Spleen (tissue), 7 donors: ENCODE measurements at regions not wholly inside any gene's neighbourhood (a gene's known extent, or its start where the extent isn't known, plus 50 kb on each side); places are given as distances from the start of the nearest gene placed in this dataset.

Source experiments
- POLR2A ChIP-seq, 3 donors: fragments of 450-650 bp; IDR thresholded peaks; one replicate each; pipeline ENCODE4 v1.5.1; 2017; ENCODE audit warnings: antibody characterized with exemption in 3 of 3, mild to moderate bottlenecking in 1 of 3
- TF ChIP-seq, protein P1 (sequence below), 11 experiments: fragments of 200-600 bp in 7 of 11; fragments of 450-650 bp in 4 of 11; sonication (generic) in 4 of 11; IDR thresholded peaks in 8 of 11; conservative IDR thresholded peaks in 3 of 11; 1 replicate in 7 of 11; 2 replicates in 4 of 11; pipeline versions ENCODE4 v1.4.0 to v1.8.0; 2016 to 2021; ENCODE audit warnings: antibody characterized with exemption in 11 of 11, inconsistent platforms in 4 of 11, mild to moderate bottlenecking in 1 of 11
- donor health status: DM: no; HTN: no; CAD: no; lungs with moderate emphysema.
- donor health status: DM: no; HTN: no; CAD: no.
- donor health status: DM: no; HTN: no; CAD: no.

DNA sequence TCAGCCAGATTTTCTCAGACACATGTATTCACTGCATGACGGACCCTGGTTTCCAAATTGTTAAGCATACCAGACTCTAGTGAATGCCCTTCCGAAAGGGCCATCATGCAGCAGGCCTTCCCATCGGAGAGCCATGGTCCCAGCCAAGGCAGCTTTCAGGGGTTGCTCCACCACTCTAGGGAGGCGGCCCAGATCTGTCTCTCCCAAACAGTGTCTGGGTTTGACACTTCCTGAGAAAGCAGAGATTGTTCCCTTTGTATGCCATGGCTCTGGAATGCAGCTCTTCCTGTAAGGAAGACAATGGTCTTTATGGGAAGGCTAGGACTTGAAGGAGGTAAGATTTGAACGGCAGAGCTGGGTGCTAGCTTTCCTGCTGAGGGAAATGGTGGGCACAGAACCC lies 178.8 kb upstream of the BMPER start:
- TF ChIP-seq, protein P1, sequence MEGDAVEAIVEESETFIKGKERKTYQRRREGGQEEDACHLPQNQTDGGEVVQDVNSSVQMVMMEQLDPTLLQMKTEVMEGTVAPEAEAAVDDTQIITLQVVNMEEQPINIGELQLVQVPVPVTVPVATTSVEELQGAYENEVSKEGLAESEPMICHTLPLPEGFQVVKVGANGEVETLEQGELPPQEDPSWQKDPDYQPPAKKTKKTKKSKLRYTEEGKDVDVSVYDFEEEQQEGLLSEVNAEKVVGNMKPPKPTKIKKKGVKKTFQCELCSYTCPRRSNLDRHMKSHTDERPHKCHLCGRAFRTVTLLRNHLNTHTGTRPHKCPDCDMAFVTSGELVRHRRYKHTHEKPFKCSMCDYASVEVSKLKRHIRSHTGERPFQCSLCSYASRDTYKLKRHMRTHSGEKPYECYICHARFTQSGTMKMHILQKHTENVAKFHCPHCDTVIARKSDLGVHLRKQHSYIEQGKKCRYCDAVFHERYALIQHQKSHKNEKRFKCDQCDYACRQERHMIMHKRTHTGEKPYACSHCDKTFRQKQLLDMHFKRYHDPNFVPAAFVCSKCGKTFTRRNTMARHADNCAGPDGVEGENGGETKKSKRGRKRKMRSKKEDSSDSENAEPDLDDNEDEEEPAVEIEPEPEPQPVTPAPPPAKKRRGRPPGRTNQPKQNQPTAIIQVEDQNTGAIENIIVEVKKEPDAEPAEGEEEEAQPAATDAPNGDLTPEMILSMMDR (IDR thresholded peaks at IDR 0.05 in 8 of 11, conservative IDR thresholded peaks at IDR 0.05 in 3 of 11) = no peak
- no peak for TF ChIP-seq POLR2A (IDR thresholded peaks at IDR 0.05)
